A549 (cell line): ENCODE measurements at regions not wholly inside any gene's neighbourhood (a gene's known extent, or its start where the extent isn't known, plus 50 kb on each side); places are given as distances from the start of the nearest gene placed in this dataset.

ENCODE experiments used
- CBX2 ChIP-seq: fragments of 200-600 bp; sonication (generic); IDR thresholded peaks from 2 replicates; pipeline ENCODE4 v1.6.1; 2016; ENCODE audit warnings: low read depth, mild to moderate bottlenecking, borderline replicate concordance
- CTCF ChIP-seq: fragments of >200 bp; sonication (Bioruptor Twin); formaldehyde crosslinking; IDR thresholded peaks from 3 replicates; pipeline ENCODE4 v1.5.1; 2016
- HOXA7 ChIP-seq: fragments of 250-450 bp; sonication (Bioruptor Pico); IDR thresholded peaks from 2 replicates; pipeline ENCODE4 v1.5.0; 2020; ENCODE audit warnings: mild to moderate bottlenecking, moderate library complexity
- NR3C1 ChIP-seq: fragments of >200 bp; sonication (Bioruptor Twin); formaldehyde crosslinking; IDR thresholded peaks from 3 replicates; pipeline ENCODE4 v1.6.1; 2017
- TF ChIP-seq, protein P1 (sequence below): fragments of 450-650 bp; IDR thresholded peaks from 2 replicates; pipeline ENCODE4 v1.6.1; 2014; ENCODE audit warnings: antibody characterized with exemption

- TF ChIP-seq HOXA7 (no peak), CTCF (no peak), NR3C1 (no peak), CBX2 (no peak)
- TF ChIP-seq, protein P1, sequence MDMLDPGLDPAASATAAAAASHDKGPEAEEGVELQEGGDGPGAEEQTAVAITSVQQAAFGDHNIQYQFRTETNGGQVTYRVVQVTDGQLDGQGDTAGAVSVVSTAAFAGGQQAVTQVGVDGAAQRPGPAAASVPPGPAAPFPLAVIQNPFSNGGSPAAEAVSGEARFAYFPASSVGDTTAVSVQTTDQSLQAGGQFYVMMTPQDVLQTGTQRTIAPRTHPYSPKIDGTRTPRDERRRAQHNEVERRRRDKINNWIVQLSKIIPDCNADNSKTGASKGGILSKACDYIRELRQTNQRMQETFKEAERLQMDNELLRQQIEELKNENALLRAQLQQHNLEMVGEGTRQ, result no peak
Observed at GRCh38 chr11:15576769-15577168, 462.0 kb downstream of the INSC start.
